Spinal cord (tissue), 9 donors: ENCODE measurements at regions not wholly inside any gene's neighbourhood (a gene's known extent, or its start where the extent isn't known, plus 50 kb on each side); places are given as distances from the start of the nearest gene placed in this dataset.

Experiments
- DNase-seq, 6 donors: peaks; one replicate each; pipeline versions ENCODE4 v3.0.0 to v3.0.0-alpha.2; 2013 to 2015; ENCODE audit warnings: low spot score in 6 of 6, low read depth in 4 of 6
- H3K27ac ChIP-seq: one replicate; pipeline ENCODE4 v1.5.1; 2013; ENCODE audit warnings: low read depth, low read length, control low read depth
- H3K27me3 ChIP-seq: one replicate; pipeline ENCODE4 v1.6.1; 2013; ENCODE audit warnings: low read length; ENCODE audit not compliant: control insufficient read depth, insufficient read depth
- H3K36me3 ChIP-seq: one replicate; pipeline ENCODE4 v1.6.1; 2013; ENCODE audit warnings: low read length; ENCODE audit not compliant: control insufficient read depth, insufficient read depth
- H3K4me1 ChIP-seq: one replicate; pipeline ENCODE4 v1.6.1; 2013; ENCODE audit warnings: low read length; ENCODE audit not compliant: control insufficient read depth, insufficient read depth
- H3K4me3 ChIP-seq: one replicate; pipeline ENCODE4 v1.5.1; 2013; ENCODE audit warnings: low read depth, low read length, control low read depth
- H3K9me3 ChIP-seq: one replicate; pipeline ENCODE4 v1.6.1; 2013; ENCODE audit warnings: low read length; ENCODE audit not compliant: control insufficient read depth, insufficient read depth
- WGBS: methylation state at CpG from one replicate; pipeline ENCODE4 v1.1.5; 2013; ENCODE audit warnings: missing lambda C conversion rate; ENCODE audit not compliant: insufficient coverage; 5-methylcytosine and 5-hydroxymethylcytosine counted together
- donor health status: healthy.

DNA sequence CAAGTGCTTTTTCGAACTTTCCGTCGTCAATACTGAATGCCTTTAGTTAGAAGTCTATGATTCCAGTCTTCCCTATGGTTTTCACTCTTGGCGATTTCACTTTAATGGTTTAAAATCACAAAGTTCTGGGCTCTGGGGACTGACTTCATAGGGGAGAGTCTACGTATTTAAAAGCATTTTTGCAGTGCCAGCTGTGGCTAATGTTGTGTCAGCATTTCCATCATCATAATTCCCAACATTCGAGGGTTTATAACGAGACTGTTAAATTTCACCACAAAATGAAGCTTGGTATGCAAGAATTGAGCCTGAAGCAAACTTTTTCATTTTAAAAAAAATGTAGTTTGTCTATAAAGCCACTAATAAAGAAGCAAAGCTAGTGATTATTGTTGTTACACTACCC lies 242.7 kb downstream of the SOX4 start:
- Histone ChIP-seq H3K4me3 (no peak overlapping the region), H3K4me1 (no peaks in the 10 kb centered on the region), H3K36me3 (no peaks in the 10 kb centered on the region), H3K27me3 (no peaks in the 10 kb centered on the region), H3K9me3 (no peaks in the 10 kb centered on the region), H3K27ac (no peak overlapping the region)
- WGBS: 91% methylated on average over 4 of the region's 7 CpGs
- DNase-seq: peak in 1 of 6 donors; percentile 33

DNA sequence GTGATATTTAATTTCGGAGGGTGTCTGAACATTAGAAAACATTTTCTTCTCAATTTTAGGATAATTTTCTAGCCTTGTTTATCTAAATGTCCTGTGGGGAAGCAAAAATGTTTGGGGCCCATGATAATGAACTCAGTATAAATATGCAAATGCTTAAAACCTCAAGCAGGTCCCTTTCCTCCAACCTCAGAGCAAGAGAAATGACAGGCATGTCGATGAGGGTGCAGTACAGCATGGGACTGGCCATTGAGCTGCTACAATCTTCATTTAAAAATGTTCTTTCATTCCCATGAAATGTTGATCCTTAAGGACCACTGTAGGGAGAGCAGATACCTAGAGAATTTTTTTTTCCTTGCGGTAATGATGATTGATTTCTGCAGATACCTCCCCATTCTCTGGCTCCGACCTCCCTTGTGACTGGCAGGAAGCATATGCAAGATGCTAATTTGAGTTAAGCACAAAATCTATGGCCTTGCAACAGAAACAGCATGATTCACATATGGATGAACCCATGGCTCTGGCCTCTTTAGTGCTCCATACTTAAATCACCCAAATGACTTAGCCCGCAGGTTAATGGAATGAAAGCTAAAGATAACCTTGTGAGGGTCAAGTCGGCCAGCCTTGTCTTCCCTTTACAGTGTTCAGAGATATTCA lies 243.3 kb downstream of the SOX4 start:
- no peak overlapping the region for H3K27ac ChIP-seq
- H3K27me3 ChIP-seq: no peaks in the 10 kb centered on the region
- H3K4me1 ChIP-seq: no peaks in the 10 kb centered on the region
- WGBS: 80% methylated on average over 1 of the region's 6 CpGs
- H3K36me3 ChIP-seq: no peaks in the 10 kb centered on the region
- peak in 1 of 6 donors; percentile 48 for DNase-seq
- H3K9me3 ChIP-seq: no peaks in the 10 kb centered on the region
- H3K4me3 ChIP-seq: no peak overlapping the region

DNA sequence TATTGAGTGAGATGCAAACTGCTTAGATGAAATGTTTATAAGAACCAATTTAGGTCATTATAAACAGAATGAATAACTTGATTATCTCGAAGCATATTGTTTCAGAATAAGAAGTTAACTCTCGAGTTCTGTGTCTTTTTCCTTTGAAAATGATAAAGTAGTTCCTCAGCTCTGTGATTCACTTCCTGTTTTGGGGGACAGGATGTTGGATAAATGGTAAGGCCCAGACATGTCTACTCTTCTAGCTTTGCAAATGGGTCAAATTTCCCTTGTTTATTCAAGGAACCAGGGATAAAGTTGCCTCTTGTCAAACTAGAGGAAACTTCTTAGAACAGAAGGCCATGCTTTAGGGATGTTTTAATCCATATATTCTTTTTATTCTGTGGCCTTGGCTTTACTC lies 246.9 kb downstream of the SOX4 start:
- no peak overlapping the region for H3K4me3 ChIP-seq
- no peaks in the 10 kb centered on the region for H3K36me3 ChIP-seq
- no peaks in the 10 kb centered on the region for H3K27me3 ChIP-seq
- WGBS: no CpG with 5 or more reads among the region's 2 CpGs
- no peaks in the 10 kb centered on the region for H3K9me3 ChIP-seq
- H3K27ac ChIP-seq: no peak overlapping the region
- H3K4me1 ChIP-seq: peaks cover 6% of the 10 kb centered on the region
- DNase-seq: no peak

DNA sequence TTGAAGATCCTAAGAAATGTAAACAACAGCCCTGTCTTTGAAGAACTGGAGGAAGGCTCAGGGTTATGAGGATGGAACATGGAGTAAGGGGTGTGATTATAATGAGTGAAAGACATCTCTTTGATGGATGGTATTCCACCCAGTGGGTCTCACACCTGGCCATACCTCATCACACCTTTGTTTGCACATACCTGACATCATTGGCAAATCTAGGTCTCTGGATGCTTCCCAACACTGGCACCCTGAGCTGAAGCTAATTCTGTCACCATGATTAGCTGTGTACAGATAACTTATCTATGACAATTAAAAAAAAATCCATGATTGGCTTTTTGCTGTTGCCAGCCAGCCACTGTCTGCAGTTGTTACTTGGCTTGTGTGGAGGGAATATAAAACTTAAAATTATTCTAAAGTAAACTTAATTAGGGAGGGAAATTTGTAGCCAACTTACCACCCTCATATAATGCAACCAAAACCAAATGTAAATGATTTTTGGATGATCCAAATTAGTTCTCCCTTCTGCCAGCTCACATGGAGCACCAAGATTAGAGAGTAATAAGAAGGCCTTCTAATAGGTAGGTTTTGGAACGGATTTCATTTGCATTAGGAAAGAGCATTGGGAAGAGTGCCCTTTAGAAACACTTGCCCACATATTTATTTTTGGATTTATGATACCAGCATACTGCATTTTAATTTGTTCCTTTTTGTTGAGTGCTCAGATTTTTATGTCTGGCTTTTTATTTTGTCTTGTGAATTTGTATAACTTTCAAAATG lies 249.5 kb downstream of the SOX4 start:
- no CpG with 5 or more reads among the region's 1 CpG for WGBS
- H3K27ac ChIP-seq: no peak overlapping the region
- DNase-seq: peak in 2 of 6 donors; percentile 50 to 57

DNA sequence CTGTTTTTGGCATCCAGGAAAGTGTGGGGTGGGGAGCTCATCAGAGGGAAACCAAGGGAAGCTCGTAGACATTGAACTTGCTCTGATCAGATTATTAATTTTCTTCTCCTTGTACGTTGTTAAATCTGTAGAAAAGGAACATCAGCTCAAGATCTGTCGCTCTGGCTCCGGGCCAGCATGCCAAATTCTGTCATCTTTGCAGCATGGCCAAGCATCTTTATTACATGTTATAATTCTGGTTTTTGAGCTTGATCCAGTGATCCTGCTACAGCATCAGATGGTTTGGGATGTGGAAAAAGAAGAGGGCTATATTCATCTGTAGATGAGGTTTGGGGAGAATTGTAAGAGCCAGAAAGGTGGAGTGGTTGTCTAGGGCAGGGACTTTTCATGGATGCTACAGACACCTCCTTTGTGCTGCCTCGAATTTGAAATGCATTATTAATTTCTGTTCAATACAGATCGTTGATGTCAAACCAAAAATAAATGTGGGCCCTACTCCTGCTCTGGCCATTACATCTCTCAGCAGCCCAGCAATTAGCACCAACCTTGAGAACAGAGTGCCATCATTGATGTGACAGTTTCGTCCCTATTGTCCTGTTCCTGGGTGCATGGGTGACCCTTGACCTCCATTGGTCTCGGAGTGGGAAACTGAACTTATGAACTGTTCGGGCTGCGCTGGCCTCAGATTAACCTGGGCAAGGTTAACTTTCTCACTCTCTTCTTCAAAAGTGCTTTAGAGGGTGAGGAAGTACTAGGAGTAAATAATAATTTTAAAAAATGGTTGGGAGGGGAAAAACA lies 250.8 kb downstream of the SOX4 start:
- H3K27ac ChIP-seq: peak overlapping the region; percentile 22
- H3K9me3 ChIP-seq: no peaks in the 10 kb centered on the region
- no peak overlapping the region for H3K4me3 ChIP-seq

More for the DNA sequence above, 249.5 kb downstream of the SOX4 start:
- Histone ChIP-seq H3K27me3 (no peaks in the 10 kb centered on the region), H3K4me3 (no peak overlapping the region), H3K4me1 (peaks cover 10% of the 10 kb centered on the region), H3K9me3 (no peaks in the 10 kb centered on the region), H3K36me3 (no peaks in the 10 kb centered on the region)

DNA sequence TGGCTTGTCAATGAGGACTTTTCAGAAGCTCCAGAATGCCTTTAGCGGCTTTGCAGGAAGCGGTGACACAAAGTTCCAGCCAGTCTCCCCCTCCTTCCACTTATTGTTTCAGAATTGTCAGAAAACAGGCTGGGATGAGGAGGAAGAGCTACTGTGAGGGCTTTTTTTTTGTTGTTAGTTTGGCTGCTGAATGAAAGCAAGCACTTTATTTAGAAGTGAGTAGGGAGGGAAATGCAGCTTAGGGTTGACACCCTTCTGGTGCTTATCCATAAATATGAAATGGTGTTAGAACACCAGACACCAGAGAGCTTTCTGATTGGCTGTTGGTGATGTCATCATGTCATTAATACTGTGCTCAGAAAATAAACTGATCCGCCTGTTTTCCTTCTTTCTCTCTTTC lies 251.5 kb downstream of the SOX4 start:
- 0% methylated on average over 1 of the region's 3 CpGs for WGBS
- Histone ChIP-seq H3K27me3 (no peaks in the 10 kb centered on the region), H3K36me3 (no peaks in the 10 kb centered on the region), H3K4me1 (peaks cover 10% of the 10 kb centered on the region), H3K4me3 (no peak overlapping the region), H3K9me3 (no peaks in the 10 kb centered on the region), H3K27ac (peak overlapping the region; percentile 47)
- DNase-seq: peak in 4 of 6 donors; percentile 36 to 95 (median 78)

More for the DNA sequence above, 250.8 kb downstream of the SOX4 start:
- no peaks in the 10 kb centered on the region for H3K36me3 ChIP-seq
- DNase-seq: peak in 2 of 6 donors; percentile 57 to 87
- peaks cover 10% of the 10 kb centered on the region for H3K4me1 ChIP-seq
- no peaks in the 10 kb centered on the region for H3K27me3 ChIP-seq
- 40% methylated on average over 3 of the region's 10 CpGs for WGBS

DNA sequence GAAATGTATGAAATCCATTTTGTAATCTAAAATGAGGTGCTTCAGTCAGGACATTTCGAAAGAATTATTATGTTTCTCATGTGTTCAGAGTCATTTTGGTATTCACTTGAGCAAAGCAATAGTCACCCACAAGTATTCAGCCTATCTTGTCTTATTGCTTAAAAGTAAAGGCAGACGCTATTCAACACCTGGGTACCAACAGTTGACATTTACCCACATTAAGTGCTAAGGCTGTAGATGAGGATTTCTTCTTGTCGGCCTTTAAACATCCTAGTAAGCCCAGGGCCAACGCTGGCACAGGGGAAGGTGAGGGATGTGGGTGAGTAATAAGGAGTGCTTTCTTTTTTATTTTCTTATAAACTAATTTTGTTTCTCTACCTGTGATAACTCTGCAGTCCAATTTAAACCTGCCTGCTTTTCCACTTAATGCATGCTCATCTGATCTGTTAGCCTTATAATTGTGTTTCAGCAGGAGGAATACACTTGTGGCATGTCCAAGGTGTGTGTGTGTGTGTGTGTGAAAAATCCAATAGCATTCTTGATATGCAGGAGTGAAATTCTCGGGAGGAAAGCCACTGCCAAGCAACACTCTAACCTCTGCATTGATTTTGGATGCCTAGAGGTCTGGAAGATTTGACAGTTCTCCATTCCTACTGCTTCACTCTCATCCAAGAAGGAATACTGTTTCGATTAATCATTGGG lies 252.0 kb downstream of the SOX4 start:
- H3K9me3 ChIP-seq: no peaks in the 10 kb centered on the region
- WGBS: no CpG with 5 or more reads among the region's 6 CpGs
- peaks cover 10% of the 10 kb centered on the region for H3K4me1 ChIP-seq
- H3K4me3 ChIP-seq: no peak overlapping the region
- peak in 2 of 6 donors; percentile 33 to 66 for DNase-seq
- H3K27ac ChIP-seq: peak overlapping the region; percentile 47
- H3K36me3 ChIP-seq: no peaks in the 10 kb centered on the region
- no peaks in the 10 kb centered on the region for H3K27me3 ChIP-seq

DNA sequence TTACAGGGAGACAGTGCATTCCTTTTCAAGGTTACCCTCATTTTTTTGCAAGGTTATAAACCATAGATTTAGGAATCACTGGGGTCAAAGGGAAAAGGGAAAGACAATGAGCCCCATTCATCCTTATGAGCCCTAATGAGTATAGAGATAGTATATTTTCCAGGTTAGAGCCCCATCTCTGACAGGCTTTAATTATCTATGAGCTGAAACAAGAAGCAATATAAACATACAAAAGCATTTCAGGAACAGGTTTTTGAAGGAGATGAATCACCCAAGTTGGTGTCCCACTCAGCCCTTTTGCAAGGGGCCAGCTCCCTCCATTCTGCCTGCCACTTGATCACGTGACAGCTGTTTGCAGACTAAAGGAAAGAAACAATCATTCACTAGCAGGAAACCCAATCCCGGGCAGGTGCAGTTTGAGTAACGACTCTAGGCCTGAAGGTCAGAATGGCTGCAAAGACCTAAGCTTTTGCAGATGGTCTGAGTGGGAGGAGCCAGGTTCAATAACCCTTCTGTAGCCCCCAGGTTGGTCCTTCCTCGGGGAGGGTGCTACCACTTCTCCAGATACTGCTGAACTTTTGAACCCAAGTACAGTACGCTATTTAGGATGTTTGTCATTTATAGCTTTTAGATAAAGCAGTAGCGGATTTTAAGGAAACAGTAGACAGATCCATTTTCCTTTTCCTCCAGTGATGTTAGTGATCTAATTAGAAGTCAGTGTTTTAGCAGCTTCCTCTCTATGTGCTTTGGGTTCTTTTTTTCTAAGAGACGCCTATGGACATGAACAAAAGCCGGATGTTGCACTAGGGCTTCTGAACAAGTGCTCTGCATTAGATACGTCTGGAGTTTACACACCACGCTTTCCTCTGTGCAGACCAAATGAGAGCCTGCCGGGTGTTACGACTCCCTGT lies 253.2 kb downstream of the SOX4 start:
- no peaks in the 10 kb centered on the region for H3K27me3 ChIP-seq
- H3K27ac ChIP-seq: no peak overlapping the region
- 11% methylated on average over 8 of the region's 12 CpGs for WGBS
- peaks cover 10% of the 10 kb centered on the region for H3K4me1 ChIP-seq
- peak in 2 of 6 donors; percentile 47 to 75 for DNase-seq
- H3K9me3 ChIP-seq: no peaks in the 10 kb centered on the region
- H3K4me3 ChIP-seq: no peak overlapping the region
- no peaks in the 10 kb centered on the region for H3K36me3 ChIP-seq
